Neural cell (in vitro differentiated cells): ENCODE measurements at regions not wholly inside any gene's neighbourhood (a gene's known extent, or its start where the extent isn't known, plus 50 kb on each side); places are given as distances from the start of the nearest gene placed in this dataset.

ENCODE experiments used
- H2AFZ ChIP-seq: fragments of 200-600, 300-800 bp; sonication (generic), shearing (Covaris generic); 2 replicates; pipeline ENCODE4 v1.6.0; 2014; ENCODE audit warnings: low read depth, mild to moderate bottlenecking, antibody characterized with exemption, low read length, moderate library complexity
- H3F3A ChIP-seq: fragments of 200-600 bp; shearing (Covaris generic); 2 replicates; pipeline ENCODE4 v1.6.1; 2016; ENCODE audit warnings: mild to moderate bottlenecking, moderate library complexity, mixed read lengths, antibody characterized with exemption, low read length; ENCODE audit not compliant: insufficient read depth, poor library complexity, severe bottlenecking
- H3K27ac ChIP-seq: fragments of 200-600, 300-800 bp; sonication (generic), shearing (Covaris generic); 2 replicates; pipeline ENCODE4 v1.5.1; 2014; ENCODE audit warnings: mild to moderate bottlenecking, low read length, moderate library complexity
- H3K27me3 ChIP-seq: fragments of 300-800, 200-600 bp; sonication (generic), shearing (Covaris generic); 2 replicates; pipeline ENCODE4 v1.6.0; 2014; ENCODE audit warnings: mild to moderate bottlenecking, low read depth, low read length, moderate library complexity; ENCODE audit not compliant: insufficient read depth
- H3K36me3 ChIP-seq: fragments of 300-800, 200-600 bp; sonication (generic), shearing (Covaris generic); 2 replicates; pipeline ENCODE4 v1.5.1; 2014; ENCODE audit warnings: mild to moderate bottlenecking, antibody characterized with exemption, low read length, moderate library complexity; ENCODE audit not compliant: insufficient read depth
- H3K4me2 ChIP-seq: fragments of 300-800, 200-600 bp; sonication (generic), shearing (Covaris generic); 2 replicates; pipeline ENCODE4 v1.6.0; 2014; ENCODE audit warnings: mild to moderate bottlenecking, low read length
- H3K4me3 ChIP-seq: fragments of 300-800, 200-600 bp; sonication (generic), shearing (Covaris generic); 2 replicates; pipeline ENCODE4 v1.5.1; 2014; ENCODE audit warnings: mild to moderate bottlenecking, low read length, moderate library complexity
- H3K79me2 ChIP-seq: fragments of 200-600 bp; shearing (Covaris generic); replicated peaks from 2 replicates; pipeline ENCODE4 v1.6.0; 2014; ENCODE audit warnings: mild to moderate bottlenecking, low read length, moderate library complexity; ENCODE audit not compliant: insufficient read depth
- H3K9ac ChIP-seq: fragments of 300-800, 200-600 bp; sonication (generic), shearing (Covaris generic); 2 replicates; pipeline ENCODE4 v1.6.1; 2016; ENCODE audit warnings: mild to moderate bottlenecking, low read length, mixed read lengths
- H3K9me2 ChIP-seq: fragments of 200-600 bp; shearing (Covaris generic); 2 replicates; pipeline ENCODE4 v1.6.1; 2016; ENCODE audit warnings: mild to moderate bottlenecking, low read length, mixed read lengths; ENCODE audit not compliant: insufficient read depth
- H3K9me3 ChIP-seq: fragments of 200-600, 300-800 bp; sonication (generic), shearing (Covaris generic); 2 replicates; pipeline ENCODE4 v1.6.1; 2016; ENCODE audit warnings: mild to moderate bottlenecking, mixed run types, low read length, moderate library complexity, mixed read lengths
- H4K20me1 ChIP-seq: fragments of 200-600 bp; shearing (Covaris generic); 2 replicates; pipeline ENCODE4 v1.6.1; 2016; ENCODE audit warnings: mild to moderate bottlenecking, mixed run types; ENCODE audit not compliant: insufficient read depth
- CTCF ChIP-seq: fragments of 450-650 bp; IDR thresholded peaks from 2 replicates; pipeline ENCODE4 v1.5.1; 2014; ENCODE audit warnings: antibody characterized with exemption, mild to moderate bottlenecking, moderate library complexity; ENCODE audit not compliant: poor library complexity, severe bottlenecking
- EP300 ChIP-seq: fragments of 450-650 bp; conservative IDR thresholded peaks from 2 replicates; pipeline ENCODE4 v1.6.1; 2014; ENCODE audit warnings: antibody characterized with exemption, mild to moderate bottlenecking, moderate library complexity; ENCODE audit not compliant: poor library complexity, severe bottlenecking
- EZH2 ChIP-seq: fragments of 200-600, 300-800 bp; shearing (Covaris generic), sonication (generic); IDR thresholded peaks from 2 replicates; pipeline ENCODE4 v1.6.1; 2014; ENCODE audit warnings: antibody characterized with exemption, low read length, borderline replicate concordance, mild to moderate bottlenecking; ENCODE audit not compliant: insufficient read depth, poor library complexity, severe bottlenecking
- MXI1 ChIP-seq: fragments of 450-650 bp; conservative IDR thresholded peaks from 2 replicates; pipeline ENCODE4 v1.6.1; 2014; ENCODE audit warnings: antibody characterized with exemption, mild to moderate bottlenecking; ENCODE audit not compliant: poor library complexity, severe bottlenecking
- RAD21 ChIP-seq: fragments of 450-650 bp; conservative IDR thresholded peaks from 2 replicates; pipeline ENCODE4 v1.6.1; 2014; ENCODE audit warnings: antibody characterized with exemption, mild to moderate bottlenecking, moderate library complexity
- REST ChIP-seq: IDR thresholded peaks from 2 replicates; pipeline ENCODE4 v1.6.1; 2012; ENCODE audit warnings: borderline replicate concordance
- SMC3 ChIP-seq: fragments of 450-650 bp; conservative IDR thresholded peaks from 2 replicates; pipeline ENCODE4 v1.6.1; 2014; ENCODE audit warnings: antibody characterized with exemption, mild to moderate bottlenecking, moderate library complexity; ENCODE audit not compliant: poor library complexity

GRCh38 chr4:125741825-125742452 lies 427.2 kb downstream of the FAT4 start:
- H3K9me3 ChIP-seq: no peaks in the 10 kb centered on the region
- no peak overlapping the region for H2AFZ ChIP-seq
- no peak overlapping the region for H3K4me2 ChIP-seq
- H4K20me1 ChIP-seq: no peaks in the 10 kb centered on the region
- no peaks in the 10 kb centered on the region for H3K9me2 ChIP-seq
- H3K9ac ChIP-seq: no peak overlapping the region
- H3F3A ChIP-seq: no peaks in the 10 kb centered on the region
- H3K27ac ChIP-seq: no peak overlapping the region
- TF ChIP-seq SMC3 (no peak), REST (no peak), CTCF (no peak), RAD21 (no peak), EZH2 (no peak), MXI1 (no peak)
- no peak overlapping the region for H3K4me3 ChIP-seq
- no peaks in the 10 kb centered on the region for H3K79me2 ChIP-seq
- H3K27me3 ChIP-seq: no peaks in the 10 kb centered on the region
- H3K36me3 ChIP-seq: no peaks in the 10 kb centered on the region

DNA sequence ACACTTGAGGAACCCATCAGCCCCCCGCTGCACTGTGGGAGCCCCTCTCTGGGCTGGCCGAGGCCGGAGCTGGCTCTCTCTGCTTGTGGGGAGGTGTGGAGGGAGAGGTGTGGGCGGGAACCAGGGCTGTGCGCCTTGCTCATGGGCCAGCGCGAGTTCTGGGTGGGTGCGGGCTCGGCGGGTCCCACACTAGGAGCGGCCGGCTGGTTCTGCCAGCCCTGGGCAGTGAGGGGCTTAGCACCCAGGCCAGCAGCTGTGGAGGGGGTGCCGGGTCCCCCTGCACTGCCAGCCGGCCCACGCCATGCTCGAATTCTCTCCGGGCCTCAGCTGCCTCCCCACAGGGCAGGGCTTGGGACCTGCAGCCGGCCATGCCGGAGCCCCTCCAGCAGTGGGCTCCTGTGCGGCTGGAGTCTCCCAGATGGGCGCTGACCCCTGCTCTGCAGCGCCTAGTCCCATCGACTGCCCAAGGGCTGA lies 430.2 kb downstream of the FAT4 start:
- Histone ChIP-seq H3K27me3 (no peaks in the 10 kb centered on the region), H3K9ac (no peak overlapping the region), H3K9me3 (no peaks in the 10 kb centered on the region), H3K4me3 (no peak overlapping the region), H3K79me2 (no peaks in the 10 kb centered on the region), H3K9me2 (no peaks in the 10 kb centered on the region), H4K20me1 (no peaks in the 10 kb centered on the region), H3K36me3 (no peaks in the 10 kb centered on the region), H2AFZ (no peak overlapping the region), H3K4me2 (no peak overlapping the region), H3F3A (no peaks in the 10 kb centered on the region), H3K27ac (no peak overlapping the region)
- no peak for TF ChIP-seq EZH2

DNA sequence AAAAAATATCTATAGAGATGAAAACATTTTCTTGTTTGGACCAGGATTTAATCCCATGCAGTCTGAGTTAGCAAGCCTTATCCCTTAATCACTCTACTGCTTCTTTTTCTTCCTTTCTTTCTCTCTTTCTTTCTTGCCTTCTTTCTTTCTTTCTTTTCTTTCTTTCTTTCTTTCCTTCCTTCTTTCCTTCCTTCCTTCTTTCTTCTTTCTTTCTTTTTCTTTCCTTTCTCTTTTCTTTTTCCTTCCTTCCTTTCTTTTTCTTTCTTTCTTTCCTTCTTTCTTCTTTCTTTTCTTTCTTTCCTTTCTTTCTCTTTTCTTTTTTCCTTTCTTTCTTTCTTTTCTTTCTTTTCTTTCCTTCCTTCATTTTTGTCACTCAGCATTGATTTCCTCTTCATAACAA lies 434.6 kb downstream of the FAT4 start:
- no peaks in the 10 kb centered on the region for H3F3A ChIP-seq
- no peaks in the 10 kb centered on the region for H3K9me2 ChIP-seq
- TF ChIP-seq CTCF: no peak
- TF ChIP-seq MXI1: no peak
- TF ChIP-seq RAD21: no peak
- no peak for TF ChIP-seq EP300
- TF ChIP-seq REST: no peak
- no peak for TF ChIP-seq SMC3
- no peak overlapping the region for H3K9ac ChIP-seq
- H3K27me3 ChIP-seq: no peaks in the 10 kb centered on the region
- H3K9me3 ChIP-seq: no peaks in the 10 kb centered on the region
- H2AFZ ChIP-seq: no peak overlapping the region
- H3K4me3 ChIP-seq: no peak overlapping the region
- H3K27ac ChIP-seq: no peak overlapping the region
- H3K79me2 ChIP-seq: no peaks in the 10 kb centered on the region
- H3K36me3 ChIP-seq: no peaks in the 10 kb centered on the region
- H4K20me1 ChIP-seq: no peaks in the 10 kb centered on the region
- H3K4me2 ChIP-seq: no peak overlapping the region
